ENCODE measurements at regions not wholly inside any gene's neighbourhood (a gene's known extent, or its start where the extent isn't known, plus 50 kb on each side); places are given as distances from the start of the nearest gene placed in this dataset.

DNA sequence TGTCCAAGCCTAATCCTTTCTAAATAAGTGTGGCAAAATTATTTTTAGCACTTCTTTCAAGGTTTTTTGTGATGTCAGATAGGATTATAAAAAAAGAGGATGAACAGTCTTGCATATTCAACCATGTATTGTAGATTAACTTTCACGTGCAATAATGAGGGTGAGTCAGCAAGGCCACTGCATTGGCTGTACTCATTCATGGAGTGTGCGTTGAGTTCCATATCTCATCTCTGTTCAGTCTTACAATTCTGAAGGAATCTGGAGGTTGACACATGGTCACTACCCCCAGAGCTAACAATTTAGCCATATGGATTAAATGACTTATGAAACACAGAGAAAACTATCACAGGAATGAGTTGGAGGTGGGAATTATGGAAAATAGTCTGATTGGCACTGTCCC, 810.5 kb downstream of the SLC4A3 start (continued):
- TF ChIP-seq IRF1 (CRISPR knock-in tag; IDR thresholded peaks at IDR 0.05) (no peak), CREB1 (CRISPR knock-in tag; IDR thresholded peaks at IDR 0.05) (no peak)

DNA sequence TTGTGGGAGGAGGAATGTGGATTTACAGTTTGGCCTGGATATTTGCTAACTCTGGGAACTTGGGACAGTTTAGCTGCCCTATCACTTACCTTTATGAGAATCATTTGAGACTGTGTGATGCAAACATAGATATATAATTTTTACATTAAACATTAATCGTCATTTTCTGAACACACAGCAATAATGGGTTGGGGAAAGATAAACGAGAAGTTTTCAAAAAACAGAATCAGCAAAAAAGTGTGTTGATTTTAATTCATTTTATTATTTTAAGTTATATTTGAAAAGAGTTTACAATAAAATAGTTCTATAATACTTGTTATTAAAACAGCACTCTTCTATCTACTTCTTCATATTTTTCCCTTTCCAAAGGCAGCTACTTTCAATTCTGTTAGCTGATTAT, 813.3 kb downstream of the SLC4A3 start:
- no peak overlapping the region for H3K4me3 Mint-ChIP-seq
- ATAC-seq (no peak), DNase-seq (ENCODE audit: low spot score) (no peak)
- ChIA-PET POLR2A (no interaction called here), CTCF (no interaction called here)
- H3K27ac Mint-ChIP-seq, result no peak overlapping the region
- peaks cover 20% of the 10 kb centered on the region for H3K9me3 Mint-ChIP-seq
- no peak for TF ChIP-seq SMAD3 (CRISPR knock-in tag; IDR thresholded peaks at IDR 0.05; ENCODE audit: borderline replicate concordance)
- no peak for TF ChIP-seq FOXJ3 (CRISPR knock-in tag; IDR thresholded peaks at IDR 0.05; ENCODE audit: borderline replicate concordance)
- TF ChIP-seq, protein P1, sequence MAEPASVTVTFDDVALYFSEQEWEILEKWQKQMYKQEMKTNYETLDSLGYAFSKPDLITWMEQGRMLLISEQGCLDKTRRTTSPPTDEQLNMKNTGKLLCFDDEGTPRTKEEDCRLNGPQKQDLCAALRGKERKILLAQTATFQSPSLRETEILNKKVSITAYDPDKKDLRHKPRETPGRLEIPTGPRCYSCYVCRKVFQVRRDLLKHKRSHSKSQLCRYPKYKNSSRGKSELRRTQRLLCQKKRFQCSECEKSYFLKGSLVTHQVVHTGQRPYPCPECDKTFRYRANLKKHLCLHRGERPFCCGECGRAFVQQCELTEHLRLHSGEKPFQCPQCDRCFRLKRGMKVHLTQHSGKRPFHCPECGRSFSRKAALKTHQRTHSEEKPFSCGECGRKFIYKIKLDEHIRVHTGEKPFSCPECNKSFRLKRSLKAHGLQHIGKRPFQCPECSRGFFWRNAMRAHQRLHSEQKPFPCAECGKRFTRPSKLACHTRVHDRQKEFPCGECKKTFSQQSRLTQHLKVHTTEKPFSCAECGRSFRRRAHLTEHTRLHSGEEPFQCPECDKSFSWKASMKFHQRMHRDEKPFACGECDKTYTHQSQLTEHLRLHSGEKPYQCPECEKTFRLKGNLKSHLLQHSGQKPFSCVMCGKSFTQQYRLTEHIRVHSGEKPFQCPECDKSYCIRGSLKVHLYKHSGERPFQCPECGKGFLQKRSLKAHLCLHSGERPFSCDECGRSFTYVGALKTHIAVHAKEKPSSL (CRISPR knock-in tag; conservative IDR thresholded peaks at IDR 0.05), result no peak
- TF ChIP-seq MXD4 (CRISPR knock-in tag; IDR thresholded peaks at IDR 0.05; ENCODE audit: borderline replicate concordance), result no peak
- TF ChIP-seq, protein P2, sequence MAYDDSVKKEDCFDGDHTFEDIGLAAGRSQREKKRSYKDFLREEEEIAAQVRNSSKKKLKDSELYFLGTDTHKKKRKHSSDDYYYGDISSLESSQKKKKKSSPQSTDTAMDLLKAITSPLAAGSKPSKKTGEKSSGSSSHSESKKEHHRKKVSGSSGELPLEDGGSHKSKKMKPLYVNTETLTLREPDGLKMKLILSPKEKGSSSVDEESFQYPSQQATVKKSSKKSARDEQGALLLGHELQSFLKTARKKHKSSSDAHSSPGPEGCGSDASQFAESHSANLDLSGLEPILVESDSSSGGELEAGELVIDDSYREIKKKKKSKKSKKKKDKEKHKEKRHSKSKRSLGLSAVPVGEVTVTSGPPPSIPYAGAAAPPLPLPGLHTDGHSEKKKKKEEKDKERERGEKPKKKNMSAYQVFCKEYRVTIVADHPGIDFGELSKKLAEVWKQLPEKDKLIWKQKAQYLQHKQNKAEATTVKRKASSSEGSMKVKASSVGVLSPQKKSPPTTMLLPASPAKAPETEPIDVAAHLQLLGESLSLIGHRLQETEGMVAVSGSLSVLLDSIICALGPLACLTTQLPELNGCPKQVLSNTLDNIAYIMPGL (CRISPR knock-in tag; IDR thresholded peaks at IDR 0.05), result no peak
- TF ChIP-seq PRDM15 (CRISPR knock-in tag; IDR thresholded peaks at IDR 0.05), result no peak
- TF ChIP-seq MYBL2 (CRISPR knock-in tag; IDR thresholded peaks at IDR 0.05), result no peak
- TF ChIP-seq, protein P3, sequence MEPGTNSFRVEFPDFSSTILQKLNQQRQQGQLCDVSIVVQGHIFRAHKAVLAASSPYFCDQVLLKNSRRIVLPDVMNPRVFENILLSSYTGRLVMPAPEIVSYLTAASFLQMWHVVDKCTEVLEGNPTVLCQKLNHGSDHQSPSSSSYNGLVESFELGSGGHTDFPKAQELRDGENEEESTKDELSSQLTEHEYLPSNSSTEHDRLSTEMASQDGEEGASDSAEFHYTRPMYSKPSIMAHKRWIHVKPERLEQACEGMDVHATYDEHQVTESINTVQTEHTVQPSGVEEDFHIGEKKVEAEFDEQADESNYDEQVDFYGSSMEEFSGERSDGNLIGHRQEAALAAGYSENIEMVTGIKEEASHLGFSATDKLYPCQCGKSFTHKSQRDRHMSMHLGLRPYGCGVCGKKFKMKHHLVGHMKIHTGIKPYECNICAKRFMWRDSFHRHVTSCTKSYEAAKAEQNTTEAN (CRISPR knock-in tag; IDR thresholded peaks at IDR 0.05), result no peak
- no peak for TF ChIP-seq NR2C2 (CRISPR knock-in tag; IDR thresholded peaks at IDR 0.05)
- TF ChIP-seq, protein P4, sequence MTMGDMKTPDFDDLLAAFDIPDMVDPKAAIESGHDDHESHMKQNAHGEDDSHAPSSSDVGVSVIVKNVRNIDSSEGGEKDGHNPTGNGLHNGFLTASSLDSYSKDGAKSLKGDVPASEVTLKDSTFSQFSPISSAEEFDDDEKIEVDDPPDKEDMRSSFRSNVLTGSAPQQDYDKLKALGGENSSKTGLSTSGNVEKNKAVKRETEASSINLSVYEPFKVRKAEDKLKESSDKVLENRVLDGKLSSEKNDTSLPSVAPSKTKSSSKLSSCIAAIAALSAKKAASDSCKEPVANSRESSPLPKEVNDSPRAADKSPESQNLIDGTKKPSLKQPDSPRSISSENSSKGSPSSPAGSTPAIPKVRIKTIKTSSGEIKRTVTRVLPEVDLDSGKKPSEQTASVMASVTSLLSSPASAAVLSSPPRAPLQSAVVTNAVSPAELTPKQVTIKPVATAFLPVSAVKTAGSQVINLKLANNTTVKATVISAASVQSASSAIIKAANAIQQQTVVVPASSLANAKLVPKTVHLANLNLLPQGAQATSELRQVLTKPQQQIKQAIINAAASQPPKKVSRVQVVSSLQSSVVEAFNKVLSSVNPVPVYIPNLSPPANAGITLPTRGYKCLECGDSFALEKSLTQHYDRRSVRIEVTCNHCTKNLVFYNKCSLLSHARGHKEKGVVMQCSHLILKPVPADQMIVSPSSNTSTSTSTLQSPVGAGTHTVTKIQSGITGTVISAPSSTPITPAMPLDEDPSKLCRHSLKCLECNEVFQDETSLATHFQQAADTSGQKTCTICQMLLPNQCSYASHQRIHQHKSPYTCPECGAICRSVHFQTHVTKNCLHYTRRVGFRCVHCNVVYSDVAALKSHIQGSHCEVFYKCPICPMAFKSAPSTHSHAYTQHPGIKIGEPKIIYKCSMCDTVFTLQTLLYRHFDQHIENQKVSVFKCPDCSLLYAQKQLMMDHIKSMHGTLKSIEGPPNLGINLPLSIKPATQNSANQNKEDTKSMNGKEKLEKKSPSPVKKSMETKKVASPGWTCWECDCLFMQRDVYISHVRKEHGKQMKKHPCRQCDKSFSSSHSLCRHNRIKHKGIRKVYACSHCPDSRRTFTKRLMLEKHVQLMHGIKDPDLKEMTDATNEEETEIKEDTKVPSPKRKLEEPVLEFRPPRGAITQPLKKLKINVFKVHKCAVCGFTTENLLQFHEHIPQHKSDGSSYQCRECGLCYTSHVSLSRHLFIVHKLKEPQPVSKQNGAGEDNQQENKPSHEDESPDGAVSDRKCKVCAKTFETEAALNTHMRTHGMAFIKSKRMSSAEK (CRISPR knock-in tag; IDR thresholded peaks at IDR 0.05; ENCODE audit: borderline replicate concordance), result no peak
- no peak for TF ChIP-seq JAZF1 (CRISPR knock-in tag; IDR thresholded peaks at IDR 0.05)
- TF ChIP-seq ZNF317 (CRISPR knock-in tag; IDR thresholded peaks at IDR 0.05; ENCODE audit: borderline replicate concordance, low read depth), result no peak
- no peaks in the 10 kb centered on the region for H3K27me3 Mint-ChIP-seq (ENCODE audit: low read depth)
- H3K36me3 Mint-ChIP-seq, result peaks cover 3% of the 10 kb centered on the region; the same call in 1 of the 2 replicates
- H3K4me1 Mint-ChIP-seq, result peaks cover 3% of the 10 kb centered on the region

All from WTC11 (cell line).